ENCODE measurements at regions not wholly inside any gene's neighbourhood (a gene's known extent, or its start where the extent isn't known, plus 50 kb on each side); places are given as distances from the start of the nearest gene placed in this dataset.

- no peak for DNase-seq
Measured at GRCh38 chr5:88540471-88541115, 271.9 kb upstream of the TMEM161B start.

- no peak for DNase-seq
Measured at GRCh38 chr5:88539693-88540365, 271.2 kb upstream of the TMEM161B start.

GRCh38 chr5:88539026-88539425 is 270.4 kb upstream of the TMEM161B start:
- DNase-seq: no peak

- DNase-seq: no peak
Measured at GRCh38 chr5:88536146-88536545, 267.5 kb upstream of the TMEM161B start.

GRCh38 chr5:88524941-88525340 is 256.3 kb upstream of the TMEM161B start:
- DNase-seq: no peak

GRCh38 chr5:88519066-88519465 is 250.4 kb upstream of the TMEM161B start:
- no peak for DNase-seq

- no peak for DNase-seq
Measured at GRCh38 chr5:88518131-88519016, 249.7 kb upstream of the TMEM161B start.

- DNase-seq: no peak
Measured at GRCh38 chr5:88515881-88516819, 247.5 kb upstream of the TMEM161B start.

GRCh38 chr5:88515068-88515467 is 246.4 kb upstream of the TMEM161B start:
- no peak for DNase-seq

- peak; percentile 16 for DNase-seq
Measured at GRCh38 chr5:88509403-88509802, 240.8 kb upstream of the TMEM161B start.

- no peak for DNase-seq
Measured at GRCh38 chr5:88507261-88507660, 238.6 kb upstream of the TMEM161B start.

- DNase-seq: no peak
Measured at GRCh38 chr5:88503406-88503805, 234.8 kb upstream of the TMEM161B start.

GRCh38 chr5:88503041-88503345 is 234.3 kb upstream of the TMEM161B start:
- no peak for DNase-seq

GRCh38 chr5:88502179-88503040 is 233.8 kb upstream of the TMEM161B start:
- peak; percentile 11 for DNase-seq

GRCh38 chr5:88495810-88496209 is 227.2 kb upstream of the TMEM161B start:
- no peak for DNase-seq

GRCh38 chr5:88490874-88491273 is 222.2 kb upstream of the TMEM161B start:
- DNase-seq: no peak

GRCh38 chr5:88489364-88489763 is 220.7 kb upstream of the TMEM161B start:
- no peak for DNase-seq

GRCh38 chr5:88488561-88488960 is 219.9 kb upstream of the TMEM161B start:
- DNase-seq: no peak

GRCh38 chr5:88488130-88488529 is 219.5 kb upstream of the TMEM161B start:
- DNase-seq: no peak

GRCh38 chr5:88487066-88487465 is 218.4 kb upstream of the TMEM161B start:
- DNase-seq: no peak

GRCh38 chr5:88486431-88486830 is 217.8 kb upstream of the TMEM161B start:
- DNase-seq: no peak

- DNase-seq: no peak
Measured at GRCh38 chr5:88485531-88485930, 216.9 kb upstream of the TMEM161B start.
